NOMO-1 treated with DMSO at 0.1 percent for 48 hours (cell line): ENCODE measurements at regions not wholly inside any gene's neighbourhood (a gene's known extent, or its start where the extent isn't known, plus 50 kb on each side); places are given as distances from the start of the nearest gene placed in this dataset.
"Not testable (repeated sequence)": the region's sequence is repeated elsewhere in the genome, so short reads cannot be mapped to it uniquely, and the experiment has no call there.

ENCODE experiments used
- DNase-seq: peaks from one replicate; lab custom pipeline; 2025; ENCODE audit not compliant: unreplicated experiment; lab: John Stamatoyannopoulos, UW

GRCh38 chr6:105744815-105745214 lies 341.3 kb upstream of the PRDM1 start:
- DNase-seq = no peak

- DNase-seq = no peak
These were observed 338.2 kb upstream of the PREP start for GRCh38 chr6:105740946-105741645.

GRCh38 chr6:105739764-105740163 lies 336.9 kb upstream of the PREP start:
- DNase-seq = no peak

- DNase-seq = peak; percentile 38
These were observed 330.8 kb upstream of the PREP start for GRCh38 chr6:105733556-105734162.

- no peak for DNase-seq
These were observed 326.1 kb upstream of the PREP start for GRCh38 chr6:105728995-105729394.

GRCh38 chr6:105726902-105727655 lies 324.2 kb upstream of the PREP start:
- no peak for DNase-seq

GRCh38 chr6:105714846-105715245 lies 312.0 kb upstream of the PREP start:
- DNase-seq = no peak

GRCh38 chr6:105713474-105714118 lies 310.7 kb upstream of the PREP start:
- no peak for DNase-seq

GRCh38 chr6:105711216-105711615 lies 308.3 kb upstream of the PREP start:
- no peak for DNase-seq

GRCh38 chr6:105705608-105706007 lies 302.7 kb upstream of the PREP start:
- DNase-seq = no peak

- no peak for DNase-seq
These were observed 292.6 kb upstream of the PREP start for GRCh38 chr6:105695461-105695860.

- DNase-seq = peak; percentile 78
These were observed 289.8 kb upstream of the PREP start for GRCh38 chr6:105692613-105693215.

GRCh38 chr6:105691971-105692370 lies 289.1 kb upstream of the PREP start:
- no peak for DNase-seq

GRCh38 chr6:105691081-105691480 lies 288.2 kb upstream of the PREP start:
- DNase-seq = peak; percentile 38

- DNase-seq = no peak
These were observed 285.7 kb upstream of the PREP start for GRCh38 chr6:105688573-105688972.

GRCh38 chr6:105686793-105687192 lies 283.9 kb upstream of the PREP start:
- not testable (repeated sequence) for DNase-seq

GRCh38 chr6:105681061-105681460 lies 278.2 kb upstream of the PREP start:
- DNase-seq = no peak

GRCh38 chr6:105680131-105680530 lies 277.2 kb upstream of the PREP start:
- DNase-seq = peak; percentile 43

GRCh38 chr6:105678516-105678915 lies 275.6 kb upstream of the PREP start:
- DNase-seq = peak; percentile 53

- no peak for DNase-seq
These were observed 275.0 kb upstream of the PREP start for GRCh38 chr6:105677671-105678475.
